Neural cell (in vitro differentiated cells): ENCODE measurements at regions not wholly inside any gene's neighbourhood (a gene's known extent, or its start where the extent isn't known, plus 50 kb on each side); places are given as distances from the start of the nearest gene placed in this dataset.

ENCODE experiments used
- H2AFZ ChIP-seq: fragments of 200-600, 300-800 bp; sonication (generic), shearing (Covaris generic); 2 replicates; pipeline ENCODE4 v1.6.0; 2014; ENCODE audit warnings: low read depth, mild to moderate bottlenecking, antibody characterized with exemption, low read length, moderate library complexity
- H3F3A ChIP-seq: fragments of 200-600 bp; shearing (Covaris generic); 2 replicates; pipeline ENCODE4 v1.6.1; 2016; ENCODE audit warnings: mild to moderate bottlenecking, moderate library complexity, mixed read lengths, antibody characterized with exemption, low read length; ENCODE audit not compliant: insufficient read depth, poor library complexity, severe bottlenecking
- H3K27ac ChIP-seq: fragments of 200-600, 300-800 bp; sonication (generic), shearing (Covaris generic); 2 replicates; pipeline ENCODE4 v1.5.1; 2014; ENCODE audit warnings: mild to moderate bottlenecking, low read length, moderate library complexity
- H3K27me3 ChIP-seq: fragments of 300-800, 200-600 bp; sonication (generic), shearing (Covaris generic); 2 replicates; pipeline ENCODE4 v1.6.0; 2014; ENCODE audit warnings: mild to moderate bottlenecking, low read depth, low read length, moderate library complexity; ENCODE audit not compliant: insufficient read depth
- H3K36me3 ChIP-seq: fragments of 300-800, 200-600 bp; sonication (generic), shearing (Covaris generic); 2 replicates; pipeline ENCODE4 v1.5.1; 2014; ENCODE audit warnings: mild to moderate bottlenecking, antibody characterized with exemption, low read length, moderate library complexity; ENCODE audit not compliant: insufficient read depth
- H3K4me2 ChIP-seq: fragments of 300-800, 200-600 bp; sonication (generic), shearing (Covaris generic); 2 replicates; pipeline ENCODE4 v1.6.0; 2014; ENCODE audit warnings: mild to moderate bottlenecking, low read length
- H3K4me3 ChIP-seq: fragments of 300-800, 200-600 bp; sonication (generic), shearing (Covaris generic); 2 replicates; pipeline ENCODE4 v1.5.1; 2014; ENCODE audit warnings: mild to moderate bottlenecking, low read length, moderate library complexity
- H3K79me2 ChIP-seq: fragments of 200-600 bp; shearing (Covaris generic); replicated peaks from 2 replicates; pipeline ENCODE4 v1.6.0; 2014; ENCODE audit warnings: mild to moderate bottlenecking, low read length, moderate library complexity; ENCODE audit not compliant: insufficient read depth
- H3K9ac ChIP-seq: fragments of 300-800, 200-600 bp; sonication (generic), shearing (Covaris generic); 2 replicates; pipeline ENCODE4 v1.6.1; 2016; ENCODE audit warnings: mild to moderate bottlenecking, low read length, mixed read lengths
- H3K9me2 ChIP-seq: fragments of 200-600 bp; shearing (Covaris generic); 2 replicates; pipeline ENCODE4 v1.6.1; 2016; ENCODE audit warnings: mild to moderate bottlenecking, low read length, mixed read lengths; ENCODE audit not compliant: insufficient read depth
- H3K9me3 ChIP-seq: fragments of 200-600, 300-800 bp; sonication (generic), shearing (Covaris generic); 2 replicates; pipeline ENCODE4 v1.6.1; 2016; ENCODE audit warnings: mild to moderate bottlenecking, mixed run types, low read length, moderate library complexity, mixed read lengths
- H4K20me1 ChIP-seq: fragments of 200-600 bp; shearing (Covaris generic); 2 replicates; pipeline ENCODE4 v1.6.1; 2016; ENCODE audit warnings: mild to moderate bottlenecking, mixed run types; ENCODE audit not compliant: insufficient read depth
- EP300 ChIP-seq: fragments of 450-650 bp; conservative IDR thresholded peaks from 2 replicates; pipeline ENCODE4 v1.6.1; 2014; ENCODE audit warnings: antibody characterized with exemption, mild to moderate bottlenecking, moderate library complexity; ENCODE audit not compliant: poor library complexity, severe bottlenecking
- EZH2 ChIP-seq: fragments of 200-600, 300-800 bp; shearing (Covaris generic), sonication (generic); IDR thresholded peaks from 2 replicates; pipeline ENCODE4 v1.6.1; 2014; ENCODE audit warnings: antibody characterized with exemption, low read length, borderline replicate concordance, mild to moderate bottlenecking; ENCODE audit not compliant: insufficient read depth, poor library complexity, severe bottlenecking
- MXI1 ChIP-seq: fragments of 450-650 bp; conservative IDR thresholded peaks from 2 replicates; pipeline ENCODE4 v1.6.1; 2014; ENCODE audit warnings: antibody characterized with exemption, mild to moderate bottlenecking; ENCODE audit not compliant: poor library complexity, severe bottlenecking
- POLR2AphosphoS5 ChIP-seq: IDR thresholded peaks from 2 replicates; pipeline ENCODE4 v1.6.1; 2012
- RAD21 ChIP-seq: fragments of 450-650 bp; conservative IDR thresholded peaks from 2 replicates; pipeline ENCODE4 v1.6.1; 2014; ENCODE audit warnings: antibody characterized with exemption, mild to moderate bottlenecking, moderate library complexity
- SMC3 ChIP-seq: fragments of 450-650 bp; conservative IDR thresholded peaks from 2 replicates; pipeline ENCODE4 v1.6.1; 2014; ENCODE audit warnings: antibody characterized with exemption, mild to moderate bottlenecking, moderate library complexity; ENCODE audit not compliant: poor library complexity
- TAF1 ChIP-seq: IDR thresholded peaks from 2 replicates; pipeline ENCODE4 v1.6.1; 2012; ENCODE audit warnings: low read depth
- TF ChIP-seq, protein P1 (sequence below): IDR thresholded peaks from 2 replicates; pipeline ENCODE4 v1.6.1; 2012; ENCODE audit warnings: borderline replicate concordance
- TF ChIP-seq, protein P2 (sequence below): fragments of 450-650 bp; IDR thresholded peaks from 2 replicates; pipeline ENCODE4 v1.5.1; 2014; ENCODE audit warnings: antibody characterized with exemption, mild to moderate bottlenecking, moderate library complexity; ENCODE audit not compliant: poor library complexity, severe bottlenecking

DNA sequence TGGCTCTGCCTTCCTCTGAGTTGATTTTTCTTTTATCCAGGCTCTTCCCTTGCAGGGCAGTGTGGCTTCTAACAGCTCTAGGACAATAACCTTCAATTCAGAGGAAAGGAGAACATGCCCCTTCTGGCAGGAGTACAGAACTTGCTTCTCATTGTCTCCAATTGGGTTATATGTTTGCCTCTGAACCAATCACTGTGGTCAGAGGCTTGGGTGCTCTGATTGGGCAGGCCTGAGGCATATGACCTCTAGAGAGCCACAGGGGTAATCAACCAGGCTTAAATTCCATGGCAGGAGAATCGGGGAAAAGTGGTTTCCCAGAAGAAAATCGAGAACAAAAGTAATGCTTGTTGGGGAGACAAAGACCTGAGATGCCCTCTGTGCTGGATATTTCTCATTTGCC is 240.0 kb downstream of the REEP3 start:
- Histone ChIP-seq H3F3A (no peaks in the 10 kb centered on the region), H3K9ac (no peak overlapping the region), H3K27me3 (no peaks in the 10 kb centered on the region), H3K36me3 (no peaks in the 10 kb centered on the region), H2AFZ (no peak overlapping the region), H3K4me2 (no peak overlapping the region), H3K4me3 (no peak overlapping the region), H3K79me2 (no peaks in the 10 kb centered on the region), H3K27ac (no peak overlapping the region), H4K20me1 (no peaks in the 10 kb centered on the region), H3K9me3 (no peaks in the 10 kb centered on the region), H3K9me2 (no peaks in the 10 kb centered on the region)
- no peak for TF ChIP-seq EP300
- TF ChIP-seq RAD21, result no peak
- TF ChIP-seq, protein P1, sequence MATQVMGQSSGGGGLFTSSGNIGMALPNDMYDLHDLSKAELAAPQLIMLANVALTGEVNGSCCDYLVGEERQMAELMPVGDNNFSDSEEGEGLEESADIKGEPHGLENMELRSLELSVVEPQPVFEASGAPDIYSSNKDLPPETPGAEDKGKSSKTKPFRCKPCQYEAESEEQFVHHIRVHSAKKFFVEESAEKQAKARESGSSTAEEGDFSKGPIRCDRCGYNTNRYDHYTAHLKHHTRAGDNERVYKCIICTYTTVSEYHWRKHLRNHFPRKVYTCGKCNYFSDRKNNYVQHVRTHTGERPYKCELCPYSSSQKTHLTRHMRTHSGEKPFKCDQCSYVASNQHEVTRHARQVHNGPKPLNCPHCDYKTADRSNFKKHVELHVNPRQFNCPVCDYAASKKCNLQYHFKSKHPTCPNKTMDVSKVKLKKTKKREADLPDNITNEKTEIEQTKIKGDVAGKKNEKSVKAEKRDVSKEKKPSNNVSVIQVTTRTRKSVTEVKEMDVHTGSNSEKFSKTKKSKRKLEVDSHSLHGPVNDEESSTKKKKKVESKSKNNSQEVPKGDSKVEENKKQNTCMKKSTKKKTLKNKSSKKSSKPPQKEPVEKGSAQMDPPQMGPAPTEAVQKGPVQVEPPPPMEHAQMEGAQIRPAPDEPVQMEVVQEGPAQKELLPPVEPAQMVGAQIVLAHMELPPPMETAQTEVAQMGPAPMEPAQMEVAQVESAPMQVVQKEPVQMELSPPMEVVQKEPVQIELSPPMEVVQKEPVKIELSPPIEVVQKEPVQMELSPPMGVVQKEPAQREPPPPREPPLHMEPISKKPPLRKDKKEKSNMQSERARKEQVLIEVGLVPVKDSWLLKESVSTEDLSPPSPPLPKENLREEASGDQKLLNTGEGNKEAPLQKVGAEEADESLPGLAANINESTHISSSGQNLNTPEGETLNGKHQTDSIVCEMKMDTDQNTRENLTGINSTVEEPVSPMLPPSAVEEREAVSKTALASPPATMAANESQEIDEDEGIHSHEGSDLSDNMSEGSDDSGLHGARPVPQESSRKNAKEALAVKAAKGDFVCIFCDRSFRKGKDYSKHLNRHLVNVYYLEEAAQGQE, result no peak
- TF ChIP-seq POLR2AphosphoS5, result no peak
- TF ChIP-seq, protein P2, sequence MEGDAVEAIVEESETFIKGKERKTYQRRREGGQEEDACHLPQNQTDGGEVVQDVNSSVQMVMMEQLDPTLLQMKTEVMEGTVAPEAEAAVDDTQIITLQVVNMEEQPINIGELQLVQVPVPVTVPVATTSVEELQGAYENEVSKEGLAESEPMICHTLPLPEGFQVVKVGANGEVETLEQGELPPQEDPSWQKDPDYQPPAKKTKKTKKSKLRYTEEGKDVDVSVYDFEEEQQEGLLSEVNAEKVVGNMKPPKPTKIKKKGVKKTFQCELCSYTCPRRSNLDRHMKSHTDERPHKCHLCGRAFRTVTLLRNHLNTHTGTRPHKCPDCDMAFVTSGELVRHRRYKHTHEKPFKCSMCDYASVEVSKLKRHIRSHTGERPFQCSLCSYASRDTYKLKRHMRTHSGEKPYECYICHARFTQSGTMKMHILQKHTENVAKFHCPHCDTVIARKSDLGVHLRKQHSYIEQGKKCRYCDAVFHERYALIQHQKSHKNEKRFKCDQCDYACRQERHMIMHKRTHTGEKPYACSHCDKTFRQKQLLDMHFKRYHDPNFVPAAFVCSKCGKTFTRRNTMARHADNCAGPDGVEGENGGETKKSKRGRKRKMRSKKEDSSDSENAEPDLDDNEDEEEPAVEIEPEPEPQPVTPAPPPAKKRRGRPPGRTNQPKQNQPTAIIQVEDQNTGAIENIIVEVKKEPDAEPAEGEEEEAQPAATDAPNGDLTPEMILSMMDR, result no peak

DNA sequence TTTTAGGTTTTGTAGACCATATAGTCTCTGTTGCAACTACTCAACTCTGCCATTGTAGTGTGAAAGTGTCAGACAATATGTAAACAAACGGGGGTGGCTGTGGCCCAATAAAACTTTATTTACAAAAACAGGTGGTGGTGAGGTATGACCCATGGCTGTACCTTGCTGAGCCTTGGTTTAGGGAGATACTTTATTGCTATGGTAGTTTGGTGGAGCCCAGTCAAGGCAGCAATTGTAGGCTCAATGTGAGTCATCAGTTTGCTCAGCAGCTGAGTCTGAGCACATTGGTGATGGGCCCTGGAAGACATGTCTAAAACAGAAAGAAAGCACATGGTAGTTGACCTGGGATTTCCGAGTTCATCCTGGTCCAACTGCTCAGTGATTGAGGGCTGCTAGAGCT is 242.5 kb downstream of the REEP3 start:
- no peaks in the 10 kb centered on the region for H3K36me3 ChIP-seq
- no peak overlapping the region for H3K27ac ChIP-seq
- no peak overlapping the region for H3K9ac ChIP-seq
- no peak overlapping the region for H3K4me2 ChIP-seq
- H3K4me3 ChIP-seq, result no peak overlapping the region
- no peaks in the 10 kb centered on the region for H3K9me2 ChIP-seq
- no peaks in the 10 kb centered on the region for H3F3A ChIP-seq
- H2AFZ ChIP-seq, result no peak overlapping the region
- no peaks in the 10 kb centered on the region for H3K27me3 ChIP-seq
- no peaks in the 10 kb centered on the region for H3K9me3 ChIP-seq
- no peaks in the 10 kb centered on the region for H4K20me1 ChIP-seq
- no peaks in the 10 kb centered on the region for H3K79me2 ChIP-seq
- TF ChIP-seq EZH2, result no peak
- no peak for TF ChIP-seq POLR2AphosphoS5
- TF ChIP-seq EP300, result no peak
- no peak for TF ChIP-seq RAD21
- TF ChIP-seq TAF1, result no peak
- TF ChIP-seq, protein P2, result no peak
- TF ChIP-seq SMC3, result no peak
- TF ChIP-seq, protein P1, result no peak
- no peak for TF ChIP-seq MXI1
